Endothelial cell of umbilical vein (primary cell): ENCODE measurements at regions not wholly inside any gene's neighbourhood (a gene's known extent, or its start where the extent isn't known, plus 50 kb on each side); places are given as distances from the start of the nearest gene placed in this dataset.

Experiments
- EZH2 ChIP-seq: IDR thresholded peaks from 2 replicates; pipeline ENCODE4 v1.6.1; 2012; ENCODE audit warnings: borderline replicate concordance, low read depth, mild to moderate bottlenecking, moderate library complexity, low read length, inconsistent platforms; ENCODE audit not compliant: severe bottlenecking
- JUN ChIP-seq: IDR thresholded peaks from 2 replicates; pipeline ENCODE4 v1.6.1; 2011; ENCODE audit warnings: borderline replicate concordance, low read depth; ENCODE audit not compliant: insufficient read length, insufficient read depth
- MYC ChIP-seq: IDR thresholded peaks from one replicate; pipeline ENCODE4 v1.6.1; 2011; ENCODE audit warnings: mild to moderate bottlenecking, low read depth, low read length
- POLR2A ChIP-seq: IDR thresholded peaks from 2 replicates; pipeline ENCODE4 v1.6.1; 2012; ENCODE audit warnings: low read depth, mild to moderate bottlenecking, control low read depth, low read length
- POLR2AphosphoS5 ChIP-seq: IDR thresholded peaks from 2 replicates; pipeline ENCODE4 v1.6.1; 2012; ENCODE audit warnings: low read depth, mild to moderate bottlenecking, control low read depth, low read length, moderate library complexity; ENCODE audit not compliant: insufficient read depth
- TF ChIP-seq, protein P1 (sequence below), 2 donors: IDR thresholded peaks; 1 replicate in 1 of 2; 2 replicates in 1 of 2; pipeline ENCODE4 v1.5.1; 2011; ENCODE audit warnings: low read length in 2 of 2, mild to moderate bottlenecking in 2 of 2, moderate library complexity in 2 of 2, control low read depth in 1 of 2, inconsistent platforms in 1 of 2, low read depth in 1 of 2; ENCODE audit not compliant: insufficient read depth in 1 of 2; ENCODE audit errors: extremely low read depth in 1 of 2
- TF ChIP-seq, protein P2 (sequence below): IDR thresholded peaks from 2 replicates; pipeline ENCODE4 v1.6.1; 2011; ENCODE audit not compliant: insufficient read depth, insufficient read length

DNA sequence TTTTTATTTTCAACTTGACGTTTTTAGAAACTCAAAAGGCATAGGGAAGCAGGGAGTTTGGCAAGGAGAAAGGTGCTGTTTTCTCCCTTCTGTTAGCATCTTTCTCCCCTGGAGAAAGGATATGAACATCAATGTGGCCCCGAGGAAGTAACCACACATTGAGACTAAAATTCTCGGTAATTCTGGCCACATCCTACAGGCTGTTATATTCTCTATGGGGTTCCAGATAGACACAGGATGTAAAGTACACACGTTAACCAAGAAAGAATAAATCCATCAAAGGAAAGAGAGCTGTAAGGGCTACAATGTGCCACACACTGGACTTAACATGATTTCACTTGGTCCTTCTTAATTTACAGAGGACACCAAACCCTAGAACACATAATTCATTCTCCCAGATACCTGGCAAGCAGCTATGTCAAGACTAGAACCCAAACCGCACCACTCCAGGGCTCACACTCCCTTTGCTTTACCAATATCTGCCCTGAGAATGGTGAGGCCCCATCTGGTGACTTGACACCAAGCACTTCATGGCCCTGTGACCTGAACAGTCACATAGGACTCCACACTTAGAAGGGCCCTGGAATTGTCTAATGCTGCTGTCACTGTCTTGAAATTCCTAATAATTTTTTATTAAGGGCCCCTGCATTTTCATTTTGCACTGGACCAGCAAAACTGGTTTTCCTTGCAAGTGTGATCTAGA is 73.9 kb downstream of the PRLHR start:
- TF ChIP-seq POLR2AphosphoS5 (no peak), MYC (no peak), POLR2A (no peak), EZH2 (no peak), JUN (no peak)
- TF ChIP-seq, protein P1, sequence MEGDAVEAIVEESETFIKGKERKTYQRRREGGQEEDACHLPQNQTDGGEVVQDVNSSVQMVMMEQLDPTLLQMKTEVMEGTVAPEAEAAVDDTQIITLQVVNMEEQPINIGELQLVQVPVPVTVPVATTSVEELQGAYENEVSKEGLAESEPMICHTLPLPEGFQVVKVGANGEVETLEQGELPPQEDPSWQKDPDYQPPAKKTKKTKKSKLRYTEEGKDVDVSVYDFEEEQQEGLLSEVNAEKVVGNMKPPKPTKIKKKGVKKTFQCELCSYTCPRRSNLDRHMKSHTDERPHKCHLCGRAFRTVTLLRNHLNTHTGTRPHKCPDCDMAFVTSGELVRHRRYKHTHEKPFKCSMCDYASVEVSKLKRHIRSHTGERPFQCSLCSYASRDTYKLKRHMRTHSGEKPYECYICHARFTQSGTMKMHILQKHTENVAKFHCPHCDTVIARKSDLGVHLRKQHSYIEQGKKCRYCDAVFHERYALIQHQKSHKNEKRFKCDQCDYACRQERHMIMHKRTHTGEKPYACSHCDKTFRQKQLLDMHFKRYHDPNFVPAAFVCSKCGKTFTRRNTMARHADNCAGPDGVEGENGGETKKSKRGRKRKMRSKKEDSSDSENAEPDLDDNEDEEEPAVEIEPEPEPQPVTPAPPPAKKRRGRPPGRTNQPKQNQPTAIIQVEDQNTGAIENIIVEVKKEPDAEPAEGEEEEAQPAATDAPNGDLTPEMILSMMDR (IDR thresholded peaks at IDR 0.05; ENCODE audit: extremely low read depth in 1 of 2, insufficient read depth in 1 of 2, low read depth in 1 of 2, low read length in 2 of 2) = no peak
- TF ChIP-seq, protein P2, sequence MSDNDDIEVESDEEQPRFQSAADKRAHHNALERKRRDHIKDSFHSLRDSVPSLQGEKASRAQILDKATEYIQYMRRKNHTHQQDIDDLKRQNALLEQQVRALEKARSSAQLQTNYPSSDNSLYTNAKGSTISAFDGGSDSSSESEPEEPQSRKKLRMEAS = no peak
